NB4 (cell line): ENCODE measurements at regions not wholly inside any gene's neighbourhood (a gene's known extent, or its start where the extent isn't known, plus 50 kb on each side); places are given as distances from the start of the nearest gene placed in this dataset.

Source experiments
- DNase-seq: peaks from one replicate; pipeline ENCODE4 v3.0.0; 2010; ENCODE audit warnings: low read depth
- H3K4me3 ChIP-seq: one replicate; pipeline ENCODE4 v1.5.1; 2011; ENCODE audit warnings: mild to moderate bottlenecking, low read depth, low read length, moderate library complexity
- CTCF ChIP-seq: IDR thresholded peaks from one replicate; pipeline ENCODE4 v1.5.1; 2012; ENCODE audit warnings: low read depth, low read length
- MYC ChIP-seq: IDR thresholded peaks from 2 replicates; pipeline ENCODE4 v1.6.1; 2011; ENCODE audit warnings: low read depth, low read length
- POLR2A ChIP-seq: IDR thresholded peaks from 2 replicates; pipeline ENCODE4 v1.6.1; 2011; ENCODE audit warnings: mild to moderate bottlenecking; ENCODE audit not compliant: insufficient read length; ENCODE audit errors: extremely low read depth
- TF ChIP-seq, protein P1 (sequence below): IDR thresholded peaks from 2 replicates; pipeline ENCODE4 v1.6.1; 2011; ENCODE audit warnings: low read depth, low read length

GRCh38 chrX:7280520-7280919 lies 132.6 kb upstream of the PUDP start:
- TF ChIP-seq, protein P1, sequence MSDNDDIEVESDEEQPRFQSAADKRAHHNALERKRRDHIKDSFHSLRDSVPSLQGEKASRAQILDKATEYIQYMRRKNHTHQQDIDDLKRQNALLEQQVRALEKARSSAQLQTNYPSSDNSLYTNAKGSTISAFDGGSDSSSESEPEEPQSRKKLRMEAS, result no peak
- no peak for TF ChIP-seq CTCF
- no peak for TF ChIP-seq MYC
- no peak for TF ChIP-seq POLR2A
- no peak overlapping the region for H3K4me3 ChIP-seq
- DNase-seq, result no peak

DNA sequence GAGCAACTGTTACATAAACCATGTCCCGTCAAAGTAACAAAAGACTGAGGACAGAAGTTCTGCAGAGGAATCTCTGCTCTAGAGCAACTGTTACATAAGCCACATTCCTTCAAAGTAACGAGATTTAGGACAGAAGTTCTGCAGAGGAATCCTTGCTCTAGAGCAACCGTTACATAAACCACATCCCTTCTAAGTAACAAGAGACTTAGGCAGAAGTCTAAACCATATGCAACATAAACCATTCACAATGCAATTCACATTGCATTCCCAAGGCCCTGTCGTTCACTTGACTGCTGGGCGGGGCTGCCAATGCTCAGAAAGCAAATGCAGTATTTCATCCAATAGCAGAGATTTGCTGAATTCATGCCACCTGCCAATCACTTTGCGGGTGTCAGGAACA lies 124.4 kb upstream of the PUDP start:
- DNase-seq, result peak; percentile 23
- no peak overlapping the region for H3K4me3 ChIP-seq
- TF ChIP-seq CTCF (no peak), POLR2A (no peak)
- TF ChIP-seq, protein P1, result no peak

DNA sequence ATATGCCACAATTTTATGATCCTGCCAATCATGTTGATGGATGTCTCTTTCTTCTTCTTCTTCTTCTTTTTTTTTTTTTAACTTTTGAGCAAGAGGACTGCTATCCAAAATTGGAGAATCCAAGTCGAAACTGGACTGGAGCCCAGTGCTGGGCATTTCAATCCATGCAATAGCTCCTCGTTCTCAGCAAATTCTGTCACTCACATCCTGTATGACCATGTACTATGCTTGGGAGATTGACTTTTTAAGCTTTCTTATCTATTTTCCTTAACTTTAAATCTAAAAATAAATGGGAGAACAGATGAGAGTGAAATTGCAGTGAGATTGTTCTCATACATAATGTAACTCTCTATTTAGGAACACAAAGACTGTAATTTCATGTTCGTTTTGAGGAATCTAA lies 123.0 kb upstream of the PUDP start:
- DNase-seq, result no peak
- TF ChIP-seq POLR2A, result no peak
- TF ChIP-seq CTCF, result no peak
- TF ChIP-seq MYC, result no peak
- TF ChIP-seq, protein P1, result no peak

DNA sequence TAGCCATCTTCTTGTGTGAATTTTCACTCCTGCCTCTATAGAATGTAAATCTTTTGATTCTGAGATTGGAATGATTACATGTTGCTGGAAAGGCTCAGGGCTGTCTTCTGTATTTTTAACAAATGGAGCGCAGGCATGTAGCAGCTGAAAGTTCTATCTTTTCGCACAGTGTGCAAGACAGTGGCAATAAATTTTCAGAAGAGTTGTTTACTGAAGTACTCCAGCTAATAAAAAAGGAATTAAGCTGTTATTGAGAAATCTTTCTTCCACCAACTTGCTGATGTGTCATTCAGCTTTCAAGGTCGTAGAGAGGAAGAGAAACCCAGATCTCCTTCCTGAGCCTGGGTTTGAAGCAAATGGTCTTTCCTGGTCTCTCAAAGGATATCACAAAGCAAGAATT lies 122.0 kb upstream of the PUDP start:
- TF ChIP-seq MYC (no peak), CTCF (no peak), POLR2A (no peak)
- TF ChIP-seq, protein P1, result no peak
- no peak overlapping the region for H3K4me3 ChIP-seq

More for the DNA sequence above, 123.0 kb upstream of the PUDP start:
- no peak overlapping the region for H3K4me3 ChIP-seq

DNA sequence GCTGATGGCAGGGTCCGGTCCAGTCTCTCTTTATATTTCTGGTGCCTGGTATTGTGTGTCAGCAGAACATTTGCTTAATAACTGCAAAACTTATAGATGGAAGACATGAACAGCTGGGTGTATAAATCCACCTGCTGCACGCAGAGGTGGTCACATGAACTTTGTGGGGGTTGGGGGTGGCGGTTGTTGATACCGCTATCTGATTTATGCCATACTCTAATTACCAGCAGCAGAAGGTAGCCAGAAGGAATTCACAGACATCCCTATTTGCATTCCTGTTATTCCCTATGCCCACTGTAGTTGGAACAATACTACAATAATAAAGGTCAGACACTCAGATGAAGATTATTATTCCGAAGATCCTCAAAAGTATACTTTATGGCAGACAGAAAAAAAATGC lies 121.6 kb upstream of the PUDP start:
- H3K4me3 ChIP-seq, result no peak overlapping the region
- DNase-seq, result no peak
- TF ChIP-seq MYC (no peak), CTCF (no peak), POLR2A (no peak)
- TF ChIP-seq, protein P1, result no peak

More for the DNA sequence above, 122.0 kb upstream of the PUDP start:
- peak; percentile 65 for DNase-seq

GRCh38 chrX:7266288-7266687 lies 118.3 kb upstream of the PUDP start:
- no peak overlapping the region for H3K4me3 ChIP-seq
- no peak for TF ChIP-seq POLR2A
- no peak for TF ChIP-seq MYC
- no peak for TF ChIP-seq CTCF
- TF ChIP-seq, protein P1, result no peak
- no peak for DNase-seq
